ENCODE measurements at regions not wholly inside any gene's neighbourhood (a gene's known extent, or its start where the extent isn't known, plus 50 kb on each side); places are given as distances from the start of the nearest gene placed in this dataset.

GRCh38 chr9:99358668-99359067 lies 136.6 kb downstream of the SEC61B start:
- TF ChIP-seq POLR2A (IDR thresholded peaks at IDR 0.05; ENCODE audit: low read depth, low read length) (no peak), TAF1 (IDR thresholded peaks at IDR 0.05; ENCODE audit: borderline replicate concordance, low read depth, low read length) (no peak), POLR2AphosphoS5 (IDR thresholded peaks at IDR 0.05; ENCODE audit: low read depth, low read length) (no peak)
